Activated CD4-positive, alpha-beta T cell treated with anti-CD3 and anti-CD28 coated beads, Interleukin-10, Interleukin-2, amounts not matched to agents 100 ng/mL and 50 ng/mL, durations not matched to agents 16 hours and 8 hours (primary cell): ENCODE measurements at regions not wholly inside any gene's neighbourhood (a gene's known extent, or its start where the extent isn't known, plus 50 kb on each side); places are given as distances from the start of the nearest gene placed in this dataset.

ENCODE experiments used
- DNase-seq: peaks from one replicate; pipeline ENCODE4 v3.0.0-alpha.2; 2020

- DNase-seq: no peak
Observed at GRCh38 chr12:115338566-115339294, 654.8 kb upstream of the TBX3 start.

- DNase-seq: no peak
Observed at GRCh38 chr12:115337693-115338543, 653.9 kb upstream of the TBX3 start.

GRCh38 chr12:115336506-115336905 is 652.5 kb upstream of the TBX3 start:
- DNase-seq: no peak

GRCh38 chr12:115335594-115335993 is 651.6 kb upstream of the TBX3 start:
- no peak for DNase-seq

GRCh38 chr12:115335048-115335447 is 651.1 kb upstream of the TBX3 start:
- no peak for DNase-seq

GRCh38 chr12:115332945-115333344 is 649.0 kb upstream of the TBX3 start:
- no peak for DNase-seq

GRCh38 chr12:115325858-115326257 is 641.9 kb upstream of the TBX3 start:
- DNase-seq: no peak

- no peak for DNase-seq
Observed at GRCh38 chr12:115324949-115325593, 641.1 kb upstream of the TBX3 start.

- DNase-seq: no peak
Observed at GRCh38 chr12:115323223-115323905, 639.4 kb upstream of the TBX3 start.

- no peak for DNase-seq
Observed at GRCh38 chr12:115322275-115322674, 638.3 kb upstream of the TBX3 start.

- no peak for DNase-seq
Observed at GRCh38 chr12:115320967-115321366, 637.0 kb upstream of the TBX3 start.

- DNase-seq: no peak
Observed at GRCh38 chr12:115320451-115320850, 636.5 kb upstream of the TBX3 start.

GRCh38 chr12:115319446-115320040 is 635.6 kb upstream of the TBX3 start:
- no peak for DNase-seq

GRCh38 chr12:115313929-115314328 is 630.0 kb upstream of the TBX3 start:
- DNase-seq: no peak

- DNase-seq: no peak
Observed at GRCh38 chr12:115312901-115313300, 628.9 kb upstream of the TBX3 start.

GRCh38 chr12:115311875-115312274 is 627.9 kb upstream of the TBX3 start:
- no peak for DNase-seq

GRCh38 chr12:115308918-115309317 is 624.9 kb upstream of the TBX3 start:
- DNase-seq: no peak

GRCh38 chr12:115306380-115306779 is 622.4 kb upstream of the TBX3 start:
- no peak for DNase-seq

GRCh38 chr12:115305867-115306266 is 621.9 kb upstream of the TBX3 start:
- DNase-seq: no peak

- DNase-seq: no peak
Observed at GRCh38 chr12:115305275-115305674, 621.3 kb upstream of the TBX3 start.

GRCh38 chr12:115303723-115304309 is 619.8 kb upstream of the TBX3 start:
- DNase-seq: no peak

- no peak for DNase-seq
Observed at GRCh38 chr12:115297445-115297844, 613.5 kb upstream of the TBX3 start.
